ENCODE measurements at regions not wholly inside any gene's neighbourhood (a gene's known extent, or its start where the extent isn't known, plus 50 kb on each side); places are given as distances from the start of the nearest gene placed in this dataset.

DNA sequence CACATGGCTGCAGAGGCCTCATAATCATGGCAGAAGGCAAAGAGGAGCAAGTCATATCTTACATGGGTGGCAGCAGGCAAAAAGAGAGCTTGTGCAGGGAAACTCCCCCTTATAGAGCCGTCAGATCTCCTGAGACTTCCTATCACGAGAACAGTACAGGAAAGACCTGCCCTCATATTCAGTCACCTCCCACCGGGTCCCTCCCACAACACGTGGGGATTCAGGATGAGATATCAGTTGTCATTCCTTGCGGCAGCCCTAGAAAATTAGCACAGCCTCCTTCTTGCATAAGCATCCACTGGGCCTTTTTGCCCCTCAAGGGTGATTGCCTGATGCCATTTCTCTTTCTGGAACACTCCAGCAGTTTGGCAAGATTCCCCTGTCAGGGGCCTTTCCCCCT lies 61.7 kb upstream of the STX18 start:
- WGBS, 5 donors, result 68 to 83% (median 79%) methylated on average over 5 of the region's 5 CpGs

GRCh38 chr4:4603067-4603466 lies 61.2 kb upstream of the STX18 start:
- no peak for DNase-seq
- intact Hi-C loops (cut with DNase I; ENCODE audit: low total_unique reads), result no loop called here
- WGBS, 5 donors, result 74 to 88% (median 79%) methylated on average over 4 of the region's 4 CpGs

More for the DNA sequence above, 61.7 kb upstream of the STX18 start:
- H3K36me3 ChIP-seq, result no peaks in the 10 kb centered on the region
- H3K27ac ChIP-seq, result no peak overlapping the region
- TF ChIP-seq, protein P1, sequence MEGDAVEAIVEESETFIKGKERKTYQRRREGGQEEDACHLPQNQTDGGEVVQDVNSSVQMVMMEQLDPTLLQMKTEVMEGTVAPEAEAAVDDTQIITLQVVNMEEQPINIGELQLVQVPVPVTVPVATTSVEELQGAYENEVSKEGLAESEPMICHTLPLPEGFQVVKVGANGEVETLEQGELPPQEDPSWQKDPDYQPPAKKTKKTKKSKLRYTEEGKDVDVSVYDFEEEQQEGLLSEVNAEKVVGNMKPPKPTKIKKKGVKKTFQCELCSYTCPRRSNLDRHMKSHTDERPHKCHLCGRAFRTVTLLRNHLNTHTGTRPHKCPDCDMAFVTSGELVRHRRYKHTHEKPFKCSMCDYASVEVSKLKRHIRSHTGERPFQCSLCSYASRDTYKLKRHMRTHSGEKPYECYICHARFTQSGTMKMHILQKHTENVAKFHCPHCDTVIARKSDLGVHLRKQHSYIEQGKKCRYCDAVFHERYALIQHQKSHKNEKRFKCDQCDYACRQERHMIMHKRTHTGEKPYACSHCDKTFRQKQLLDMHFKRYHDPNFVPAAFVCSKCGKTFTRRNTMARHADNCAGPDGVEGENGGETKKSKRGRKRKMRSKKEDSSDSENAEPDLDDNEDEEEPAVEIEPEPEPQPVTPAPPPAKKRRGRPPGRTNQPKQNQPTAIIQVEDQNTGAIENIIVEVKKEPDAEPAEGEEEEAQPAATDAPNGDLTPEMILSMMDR (IDR thresholded peaks at IDR 0.05 in 8 of 11, conservative IDR thresholded peaks at IDR 0.05 in 3 of 11), result no peak
- TF ChIP-seq POLR2A (IDR thresholded peaks at IDR 0.05), result no peak
- no peak for TF ChIP-seq POLR2AphosphoS5 (IDR thresholded peaks at IDR 0.05)
- H3K27me3 ChIP-seq (replicated peaks in 1 of 7), result no peaks in the 10 kb centered on the region
- H3K4me1 ChIP-seq, result no peaks in the 10 kb centered on the region
- no peak overlapping the region for H3K4me3 ChIP-seq
- intact Hi-C loops (cut with DNase I; ENCODE audit: low total_unique reads), result no loop called here
- DNase-seq, result no peak
- no peaks in the 10 kb centered on the region for H3K9me3 ChIP-seq

GRCh38 chr4:4602468-4602867 lies 60.6 kb upstream of the STX18 start:
- Histone ChIP-seq H3K9me3 (no peaks in the 10 kb centered on the region), H3K4me3 (no peak overlapping the region), H3K4me1 (no peaks in the 10 kb centered on the region), H3K27ac (no peak overlapping the region), H3K27me3 (replicated peaks in 1 of 7) (no peaks in the 10 kb centered on the region), H3K36me3 (no peaks in the 10 kb centered on the region)
- intact Hi-C loops (cut with DNase I; ENCODE audit: low total_unique reads), result no loop called here
- TF ChIP-seq, protein P1 (IDR thresholded peaks at IDR 0.05 in 8 of 11, conservative IDR thresholded peaks at IDR 0.05 in 3 of 11), result no peak
- TF ChIP-seq POLR2AphosphoS5 (IDR thresholded peaks at IDR 0.05) (no peak), POLR2A (IDR thresholded peaks at IDR 0.05) (no peak)
- WGBS, 5 donors, result 50 to 96% (median 94%) methylated on average over 2 of the region's 2 CpGs
- DNase-seq, result no peak

More at GRCh38 chr4:4603067-4603466, 61.2 kb upstream of the STX18 start:
- H3K27me3 ChIP-seq (replicated peaks in 1 of 7), result no peaks in the 10 kb centered on the region
- H3K9me3 ChIP-seq, result no peaks in the 10 kb centered on the region
- TF ChIP-seq POLR2AphosphoS5 (IDR thresholded peaks at IDR 0.05) (no peak), POLR2A (IDR thresholded peaks at IDR 0.05) (no peak)
- TF ChIP-seq, protein P1 (IDR thresholded peaks at IDR 0.05 in 8 of 11, conservative IDR thresholded peaks at IDR 0.05 in 3 of 11), result no peak
- no peaks in the 10 kb centered on the region for H3K36me3 ChIP-seq
- H3K27ac ChIP-seq, result no peak overlapping the region
- H3K4me1 ChIP-seq, result no peaks in the 10 kb centered on the region
- no peak overlapping the region for H3K4me3 ChIP-seq

- Histone ChIP-seq H3K4me3 (no peak overlapping the region), H3K27ac (no peak overlapping the region), H3K27me3 (replicated peaks in 1 of 7) (no peaks in the 10 kb centered on the region), H3K9me3 (no peaks in the 10 kb centered on the region), H3K36me3 (no peaks in the 10 kb centered on the region), H3K4me1 (no peaks in the 10 kb centered on the region)
- no peak for TF ChIP-seq POLR2A (IDR thresholded peaks at IDR 0.05)
- TF ChIP-seq, protein P1 (IDR thresholded peaks at IDR 0.05 in 8 of 11, conservative IDR thresholded peaks at IDR 0.05 in 3 of 11), result no peak
- no peak for TF ChIP-seq POLR2AphosphoS5 (IDR thresholded peaks at IDR 0.05)
- intact Hi-C loops (cut with DNase I; ENCODE audit: low total_unique reads), result no loop called here
- DNase-seq, result no peak
- WGBS, 5 donors, result 90 to 98% (median 93%) methylated on average over 5 to 13 of the region's 13 CpGs
Observed at GRCh38 chr4:4601803-4602369, 60.0 kb upstream of the STX18 start.

Measured in spleen (tissue), 11 donors.